Osteocyte (in vitro differentiated cells): ENCODE measurements at regions not wholly inside any gene's neighbourhood (a gene's known extent, or its start where the extent isn't known, plus 50 kb on each side); places are given as distances from the start of the nearest gene placed in this dataset.

ENCODE experiments used
- DNase-seq: peaks from one replicate; pipeline ENCODE4 v3.0.0; 2021; ENCODE audit warnings: mixed read lengths; ENCODE audit not compliant: unreplicated experiment; ENCODE audit errors: extremely low spot score
- H3K27ac Mint-ChIP-seq: one replicate; pipeline ENCODE4 v1.8.0; 2021; ENCODE audit warnings: mild to moderate bottlenecking, mixed read lengths; ENCODE audit not compliant: unreplicated experiment
- H3K27me3 Mint-ChIP-seq: one replicate; pipeline ENCODE4 v1.8.0; 2021; ENCODE audit warnings: mixed read lengths; ENCODE audit not compliant: unreplicated experiment
- H3K36me3 Mint-ChIP-seq: one replicate; pipeline ENCODE4 v1.8.0; 2021; ENCODE audit warnings: mixed read lengths; ENCODE audit not compliant: unreplicated experiment
- H3K4me1 Mint-ChIP-seq: one replicate; pipeline ENCODE4 v1.8.0; 2021; ENCODE audit warnings: mixed read lengths; ENCODE audit not compliant: unreplicated experiment
- H3K4me3 Mint-ChIP-seq: one replicate; pipeline ENCODE4 v1.8.0; 2021; ENCODE audit warnings: mild to moderate bottlenecking, moderate library complexity, mixed read lengths; ENCODE audit not compliant: unreplicated experiment
- H3K9me3 Mint-ChIP-seq: one replicate; pipeline ENCODE4 v1.8.0; 2021; ENCODE audit warnings: mixed read lengths; ENCODE audit not compliant: unreplicated experiment
- TF ChIP-seq, protein P1 (sequence below): fragments of 200-600 bp; sonication (generic); IDR thresholded peaks from 2 replicates; pipeline ENCODE4 v1.5.0; 2021; ENCODE audit warnings: antibody characterized with exemption, mild to moderate bottlenecking, moderate library complexity

- Mint-ChIP-seq H3K36me3 (no peaks in the 10 kb centered on the region), H3K4me1 (peaks cover 3% of the 10 kb centered on the region), H3K9me3 (no peaks in the 10 kb centered on the region), H3K4me3 (no peak overlapping the region), H3K27ac (no peak overlapping the region), H3K27me3 (no peaks in the 10 kb centered on the region)
- DNase-seq, result no peak
- TF ChIP-seq, protein P1, sequence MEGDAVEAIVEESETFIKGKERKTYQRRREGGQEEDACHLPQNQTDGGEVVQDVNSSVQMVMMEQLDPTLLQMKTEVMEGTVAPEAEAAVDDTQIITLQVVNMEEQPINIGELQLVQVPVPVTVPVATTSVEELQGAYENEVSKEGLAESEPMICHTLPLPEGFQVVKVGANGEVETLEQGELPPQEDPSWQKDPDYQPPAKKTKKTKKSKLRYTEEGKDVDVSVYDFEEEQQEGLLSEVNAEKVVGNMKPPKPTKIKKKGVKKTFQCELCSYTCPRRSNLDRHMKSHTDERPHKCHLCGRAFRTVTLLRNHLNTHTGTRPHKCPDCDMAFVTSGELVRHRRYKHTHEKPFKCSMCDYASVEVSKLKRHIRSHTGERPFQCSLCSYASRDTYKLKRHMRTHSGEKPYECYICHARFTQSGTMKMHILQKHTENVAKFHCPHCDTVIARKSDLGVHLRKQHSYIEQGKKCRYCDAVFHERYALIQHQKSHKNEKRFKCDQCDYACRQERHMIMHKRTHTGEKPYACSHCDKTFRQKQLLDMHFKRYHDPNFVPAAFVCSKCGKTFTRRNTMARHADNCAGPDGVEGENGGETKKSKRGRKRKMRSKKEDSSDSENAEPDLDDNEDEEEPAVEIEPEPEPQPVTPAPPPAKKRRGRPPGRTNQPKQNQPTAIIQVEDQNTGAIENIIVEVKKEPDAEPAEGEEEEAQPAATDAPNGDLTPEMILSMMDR, result no peak
These were observed 100.3 kb upstream of the ANK3 start for GRCh38 chr10:60490013-60490412.

- no peak for DNase-seq
- TF ChIP-seq, protein P1, result no peak
- Mint-ChIP-seq H3K36me3 (no peaks in the 10 kb centered on the region), H3K27me3 (no peaks in the 10 kb centered on the region), H3K9me3 (no peaks in the 10 kb centered on the region), H3K4me1 (no peaks in the 10 kb centered on the region), H3K27ac (no peak overlapping the region), H3K4me3 (no peak overlapping the region)
These were observed 98.5 kb upstream of the ANK3 start for GRCh38 chr10:60488111-60488669.

DNA sequence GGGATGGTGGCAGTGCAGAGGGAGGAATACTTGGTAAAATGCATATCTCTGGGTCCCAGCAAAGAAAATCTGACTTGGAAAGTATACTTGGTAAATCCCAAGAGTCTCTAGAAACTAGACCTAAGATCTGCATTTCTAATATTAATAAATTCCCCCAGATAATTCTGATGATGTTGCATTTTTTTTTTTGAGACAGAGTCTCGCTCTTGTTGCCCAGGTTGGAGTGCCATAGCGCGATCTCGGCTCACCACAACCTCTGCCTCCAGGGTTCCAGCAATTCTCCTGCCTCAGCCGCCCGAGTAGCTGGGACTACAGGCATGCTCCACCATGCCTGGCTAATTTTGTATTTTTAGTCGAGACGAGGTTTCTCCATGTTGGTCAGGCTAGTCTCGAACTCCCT, 97.9 kb upstream of the ANK3 start:
- Mint-ChIP-seq H3K4me1 (no peaks in the 10 kb centered on the region), H3K27ac (no peak overlapping the region), H3K36me3 (no peaks in the 10 kb centered on the region), H3K27me3 (no peaks in the 10 kb centered on the region), H3K9me3 (no peaks in the 10 kb centered on the region), H3K4me3 (no peak overlapping the region)
- TF ChIP-seq, protein P1, result no peak
- DNase-seq, result no peak

GRCh38 chr10:60485025-60485424, 95.3 kb upstream of the ANK3 start:
- Mint-ChIP-seq H3K27ac (no peak overlapping the region), H3K9me3 (peaks cover 1% of the 10 kb centered on the region), H3K36me3 (no peaks in the 10 kb centered on the region), H3K4me1 (peaks cover 16% of the 10 kb centered on the region), H3K4me3 (no peak overlapping the region), H3K27me3 (no peaks in the 10 kb centered on the region)
- no peak for DNase-seq
- TF ChIP-seq, protein P1, result no peak

- Mint-ChIP-seq H3K4me1 (peaks cover 19% of the 10 kb centered on the region), H3K4me3 (no peak overlapping the region), H3K27me3 (no peaks in the 10 kb centered on the region), H3K36me3 (no peaks in the 10 kb centered on the region), H3K27ac (peak overlapping the region; percentile 84), H3K9me3 (peaks cover 5% of the 10 kb centered on the region)
- no peak for DNase-seq
- TF ChIP-seq, protein P1, result no peak
These were observed 91.3 kb upstream of the ANK3 start for GRCh38 chr10:60480865-60481563.
